Activated B cell treated with CpG ODN at 0.5 μM for 24 hours (primary cell): ENCODE measurements at regions not wholly inside any gene's neighbourhood (a gene's known extent, or its start where the extent isn't known, plus 50 kb on each side); places are given as distances from the start of the nearest gene placed in this dataset.
A peak's percentile ranks its signal among the peaks of the same experiment; 100 is the strongest.
"Not testable (repeated sequence)": the region's sequence is repeated elsewhere in the genome, so short reads cannot be mapped to it uniquely, and the experiment has no call there.

Source experiments
- ATAC-seq: fragments of 200-7000 bp; cut with Tn5 transposase; one replicate; pipeline ENCODE4 v1.10.0; 2021; ENCODE audit warnings: low read depth, mild to moderate bottlenecking, moderate library complexity
- CTCF ChIA-PET: fragments of 350-600 bp; sonication (Branson Sonifier 250); formaldehyde crosslinking; loops from one replicate; lab custom pipeline; 2021; ENCODE audit warnings: antibody characterized with exemption; lab: Charles Lee
- POLR2A ChIA-PET: fragments of 350-600 bp; sonication (Branson Sonifier 250); formaldehyde crosslinking; loops from one replicate; lab custom pipeline; 2021; ENCODE audit warnings: antibody characterized with exemption; lab: Charles Lee
- DNase-seq: peaks from one replicate; pipeline ENCODE4 v3.0.0; 2022
- H3K27ac Mint-ChIP-seq: one replicate; pipeline ENCODE4 v1.8.0; 2020; ENCODE audit warnings: mixed read lengths
- H3K27me3 Mint-ChIP-seq: one replicate; pipeline ENCODE4 v1.8.0; 2021; ENCODE audit warnings: mixed read lengths
- H3K36me3 Mint-ChIP-seq: one replicate; pipeline ENCODE4 v1.8.0; 2021; ENCODE audit warnings: low read depth, mixed read lengths
- H3K4me1 Mint-ChIP-seq: one replicate; pipeline ENCODE4 v1.8.0; 2021; ENCODE audit warnings: mixed read lengths
- H3K4me3 Mint-ChIP-seq: one replicate; pipeline ENCODE4 v1.8.0; 2020; ENCODE audit warnings: mild to moderate bottlenecking, mixed read lengths
- H3K9me3 Mint-ChIP-seq: one replicate; pipeline ENCODE4 v1.8.0; 2020; ENCODE audit warnings: mixed read lengths
- intact Hi-C: fragments of 100-400 bp; cut with micrococcal nuclease; formaldehyde crosslinking; loops from one replicate; pipeline ENCODE4 v1.15.1; 2024

- H3K27me3 Mint-ChIP-seq, H3K9me3 Mint-ChIP-seq, POLR2A ChIA-PET, DNase-seq, intact Hi-C loops, CTCF ChIA-PET, H3K4me1 Mint-ChIP-seq, H3K27ac Mint-ChIP-seq, H3K4me3 Mint-ChIP-seq, H3K36me3 Mint-ChIP-seq: not testable (repeated sequence)
- peak; percentile 73 for ATAC-seq
Measured at GRCh38 chr21:8194042-8194441, 2327.3 kb upstream of the TPTE start.

DNA sequence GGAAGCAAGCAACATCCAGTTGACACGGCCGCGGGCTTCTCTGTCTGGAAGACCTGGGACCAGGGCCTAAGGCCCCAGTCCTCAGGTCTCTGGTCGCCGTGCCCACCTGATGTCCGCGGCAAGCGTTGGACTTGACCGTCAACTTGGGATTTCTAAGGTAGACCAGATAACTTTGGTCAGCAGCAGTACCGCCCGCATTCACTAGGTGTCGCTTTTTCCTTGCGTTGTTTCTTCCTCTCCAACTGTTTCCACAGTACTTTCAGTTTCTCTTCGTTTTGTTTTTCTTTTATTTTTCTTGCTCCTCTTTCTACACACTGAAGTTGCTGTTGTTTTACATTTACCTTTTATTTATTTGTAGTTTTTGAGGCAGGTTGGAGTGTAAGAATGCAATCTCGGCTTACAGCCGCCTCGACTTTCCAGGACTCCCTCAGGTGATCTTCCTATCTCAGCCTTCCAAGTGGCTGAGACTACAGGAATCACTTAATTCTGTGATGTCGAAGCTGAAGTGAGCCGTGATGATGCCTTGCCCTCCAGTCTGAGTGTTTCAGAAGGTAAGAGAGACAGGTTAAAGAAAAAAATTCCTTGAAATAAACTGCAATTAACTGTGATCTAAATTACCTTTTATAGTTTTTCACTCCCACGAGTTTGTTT lies 2323.9 kb upstream of the TPTE start:
- H3K27me3 Mint-ChIP-seq, H3K9me3 Mint-ChIP-seq, CTCF ChIA-PET, intact Hi-C loops, POLR2A ChIA-PET, H3K36me3 Mint-ChIP-seq, H3K27ac Mint-ChIP-seq, H3K4me3 Mint-ChIP-seq, H3K4me1 Mint-ChIP-seq, DNase-seq: not testable (repeated sequence)
- ATAC-seq, result peak; percentile 76

DNA sequence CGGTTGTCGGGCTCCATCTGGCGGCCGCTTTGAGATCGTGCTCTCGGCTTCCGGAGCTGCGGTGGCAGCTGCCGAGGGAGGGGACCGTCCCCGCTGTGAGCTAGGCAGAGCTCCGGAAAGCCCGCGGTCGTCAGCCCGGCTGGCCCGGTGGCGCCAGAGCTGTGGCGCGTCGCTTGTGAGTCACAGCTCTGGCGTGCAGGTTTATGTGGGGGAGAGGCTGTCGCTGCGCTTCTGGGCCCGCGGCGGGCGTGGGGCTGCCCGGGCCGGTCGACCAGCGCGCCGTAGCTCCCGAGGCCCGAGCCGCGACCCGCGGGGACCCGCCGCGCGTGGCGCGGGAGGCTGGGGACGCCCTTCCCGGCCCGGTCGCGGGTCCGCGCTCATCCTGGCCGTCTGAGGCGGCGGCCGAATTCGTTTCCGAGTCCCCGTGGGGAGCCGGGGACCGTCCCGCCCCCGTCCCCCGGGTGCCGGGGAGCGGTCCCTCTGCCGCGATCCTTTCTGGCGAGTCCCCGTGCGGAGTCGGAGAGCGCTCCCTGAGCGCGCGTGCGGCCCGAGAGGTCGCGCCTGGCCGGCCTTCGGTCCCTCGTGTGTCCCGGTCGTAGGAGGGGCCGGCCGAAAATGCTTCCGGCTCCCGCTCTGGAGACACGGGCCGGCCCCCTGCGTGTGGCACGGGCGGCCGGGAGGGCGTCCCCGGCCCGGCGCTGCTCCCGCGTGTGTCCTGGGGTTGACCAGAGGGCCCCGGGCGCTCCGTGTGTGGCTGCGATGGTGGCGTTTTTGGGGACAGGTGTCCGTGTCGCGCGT lies 2316.1 kb upstream of the TPTE start:
- H3K36me3 Mint-ChIP-seq, DNase-seq, H3K4me1 Mint-ChIP-seq, H3K27ac Mint-ChIP-seq, H3K9me3 Mint-ChIP-seq, CTCF ChIA-PET, POLR2A ChIA-PET, H3K4me3 Mint-ChIP-seq, intact Hi-C loops, H3K27me3 Mint-ChIP-seq: not testable (repeated sequence)
- ATAC-seq, result peak; percentile 100

DNA sequence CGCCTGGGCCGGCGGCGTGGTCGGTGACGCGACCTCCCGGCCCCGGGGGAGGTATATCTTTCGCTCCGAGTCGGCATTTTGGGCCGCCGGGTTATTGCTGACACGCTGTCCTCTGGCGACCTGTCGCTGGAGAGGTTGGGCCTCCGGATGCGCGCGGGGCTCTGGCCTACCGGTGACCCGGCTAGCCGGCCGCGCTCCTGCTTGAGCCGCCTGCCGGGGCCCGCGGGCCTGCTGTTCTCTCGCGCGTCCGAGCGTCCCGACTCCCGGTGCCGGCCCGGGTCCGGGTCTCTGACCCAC lies 2315.5 kb upstream of the TPTE start:
- H3K4me3 Mint-ChIP-seq, H3K9me3 Mint-ChIP-seq, H3K27me3 Mint-ChIP-seq, H3K27ac Mint-ChIP-seq, DNase-seq, H3K36me3 Mint-ChIP-seq, CTCF ChIA-PET, ATAC-seq, H3K4me1 Mint-ChIP-seq, intact Hi-C loops, POLR2A ChIA-PET: not testable (repeated sequence)

DNA sequence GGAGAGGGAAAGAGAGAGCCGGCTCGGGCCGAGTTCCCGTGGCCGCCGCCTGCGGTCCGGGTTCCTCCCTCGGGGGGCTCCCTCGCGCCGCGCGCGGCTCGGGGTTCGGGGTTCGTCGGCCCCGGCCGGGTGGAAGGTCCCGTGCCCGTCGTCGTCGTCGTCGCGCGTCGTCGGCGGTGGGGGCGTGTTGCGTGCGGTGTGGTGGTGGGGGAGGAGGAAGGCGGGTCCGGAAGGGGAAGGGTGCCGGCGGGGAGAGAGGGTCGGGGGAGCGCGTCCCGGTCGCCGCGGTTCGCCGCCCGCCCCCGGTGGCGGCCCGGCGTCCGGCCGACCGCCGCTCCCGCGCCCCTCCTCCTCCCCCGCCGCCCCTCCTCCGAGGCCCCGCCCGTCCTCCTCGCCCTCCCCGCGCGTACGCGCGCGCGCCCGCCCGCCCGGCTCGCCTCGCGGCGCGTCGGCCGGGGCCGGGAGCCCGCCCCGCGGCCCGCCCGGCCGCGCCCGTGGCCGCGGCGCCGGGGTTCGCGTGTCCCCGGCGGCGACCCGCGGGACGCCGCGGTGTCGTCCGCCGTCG lies 2308.3 kb upstream of the TPTE start:
- CTCF ChIA-PET, H3K36me3 Mint-ChIP-seq, POLR2A ChIA-PET, H3K27ac Mint-ChIP-seq, H3K27me3 Mint-ChIP-seq, H3K9me3 Mint-ChIP-seq, H3K4me1 Mint-ChIP-seq, intact Hi-C loops, H3K4me3 Mint-ChIP-seq: not testable (repeated sequence)
- peak; percentile 47 for ATAC-seq
- peak; percentile 71 for DNase-seq

- H3K27me3 Mint-ChIP-seq, H3K36me3 Mint-ChIP-seq, CTCF ChIA-PET, POLR2A ChIA-PET, H3K27ac Mint-ChIP-seq, DNase-seq, ATAC-seq, H3K4me3 Mint-ChIP-seq, H3K4me1 Mint-ChIP-seq, intact Hi-C loops, H3K9me3 Mint-ChIP-seq: not testable (repeated sequence)
Measured at GRCh38 chr21:8214539-8214938, 2306.8 kb upstream of the TPTE start.

- DNase-seq, H3K27me3 Mint-ChIP-seq, intact Hi-C loops, H3K4me1 Mint-ChIP-seq, ATAC-seq, CTCF ChIA-PET, H3K4me3 Mint-ChIP-seq, H3K9me3 Mint-ChIP-seq, H3K36me3 Mint-ChIP-seq, POLR2A ChIA-PET, H3K27ac Mint-ChIP-seq: not testable (repeated sequence)
Measured at GRCh38 chr21:8229366-8230150, 2291.8 kb upstream of the TPTE start.

GRCh38 chr21:8231252-8231651 lies 2290.1 kb upstream of the TPTE start:
- intact Hi-C loops, H3K36me3 Mint-ChIP-seq, ATAC-seq, H3K27me3 Mint-ChIP-seq, H3K4me3 Mint-ChIP-seq, DNase-seq, H3K27ac Mint-ChIP-seq, H3K4me1 Mint-ChIP-seq, POLR2A ChIA-PET, H3K9me3 Mint-ChIP-seq, CTCF ChIA-PET: not testable (repeated sequence)

- ATAC-seq, DNase-seq, CTCF ChIA-PET, intact Hi-C loops, H3K4me1 Mint-ChIP-seq, POLR2A ChIA-PET, H3K27ac Mint-ChIP-seq, H3K9me3 Mint-ChIP-seq, H3K36me3 Mint-ChIP-seq, H3K27me3 Mint-ChIP-seq, H3K4me3 Mint-ChIP-seq: not testable (repeated sequence)
Measured at GRCh38 chr21:8233000-8233399, 2288.4 kb upstream of the TPTE start.

DNA sequence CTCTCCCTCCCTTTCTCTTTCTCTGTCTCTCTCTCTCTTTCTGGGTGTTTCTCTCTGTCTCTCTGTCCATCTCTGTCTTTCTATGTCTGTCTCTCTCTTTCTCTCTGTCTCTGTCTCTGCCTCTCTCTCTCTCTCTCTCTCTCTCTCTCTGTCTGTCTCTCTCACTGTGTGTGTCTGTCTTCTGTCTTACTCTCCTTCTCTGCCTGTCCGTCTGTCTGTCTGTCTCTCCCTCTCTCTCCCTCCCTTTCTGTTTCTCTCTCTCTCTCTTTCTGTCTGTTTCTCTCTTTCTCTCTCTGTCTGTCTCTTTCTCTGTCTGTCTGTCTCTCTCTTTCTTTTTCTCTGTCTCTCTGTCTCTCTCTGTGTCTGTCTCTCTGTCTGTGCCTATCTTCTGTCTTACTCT lies 2287.3 kb upstream of the TPTE start:
- ATAC-seq, POLR2A ChIA-PET, CTCF ChIA-PET, H3K9me3 Mint-ChIP-seq, H3K27me3 Mint-ChIP-seq, H3K27ac Mint-ChIP-seq, DNase-seq, intact Hi-C loops, H3K4me3 Mint-ChIP-seq, H3K36me3 Mint-ChIP-seq, H3K4me1 Mint-ChIP-seq: not testable (repeated sequence)

DNA sequence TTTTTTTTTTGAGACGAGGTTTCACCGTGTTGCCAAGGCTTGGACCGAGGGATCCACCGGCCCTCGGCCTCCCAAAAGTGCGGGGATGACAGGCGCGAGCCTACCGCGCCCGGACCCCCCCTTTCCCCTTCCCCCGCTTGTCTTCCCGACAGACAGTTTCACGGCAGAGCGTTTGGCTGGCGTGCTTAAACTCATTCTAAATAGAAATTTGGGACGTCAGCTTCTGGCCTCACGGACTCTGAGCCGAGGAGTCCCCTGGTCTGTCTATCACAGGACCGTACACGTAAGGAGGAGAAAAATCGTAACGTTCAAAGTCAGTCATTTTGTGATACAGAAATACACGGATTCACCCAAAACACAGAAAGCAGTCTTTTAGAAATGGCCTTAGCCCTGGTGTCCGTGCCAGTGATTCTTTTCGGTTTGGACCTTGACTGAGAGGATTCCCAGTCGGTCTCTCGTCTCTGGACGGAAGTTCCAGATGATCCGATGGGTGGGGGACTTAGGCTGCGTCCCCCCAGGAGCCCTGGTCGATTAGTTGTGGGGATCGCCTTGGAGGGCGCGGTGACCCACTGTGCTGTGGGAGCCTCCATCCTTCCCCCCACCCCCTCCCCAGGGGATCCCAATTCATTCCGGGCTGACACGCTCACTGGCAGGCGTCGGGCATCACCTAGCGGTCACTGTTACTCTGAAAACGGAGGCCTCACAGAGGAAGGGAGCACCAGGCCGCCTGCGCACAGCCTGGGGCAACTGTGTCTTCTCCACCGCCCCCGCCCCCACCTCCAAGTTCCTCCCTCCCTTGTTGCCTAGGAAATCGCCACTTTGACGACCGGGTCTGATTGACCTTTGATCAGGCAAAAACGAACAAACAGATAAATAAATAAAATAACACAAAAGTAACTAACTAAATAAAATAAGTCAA lies 2276.4 kb upstream of the TPTE start:
- not testable (repeated sequence) for H3K4me1 Mint-ChIP-seq

More for the DNA sequence above, 2276.4 kb upstream of the TPTE start:
- H3K36me3 Mint-ChIP-seq, DNase-seq, H3K27ac Mint-ChIP-seq, intact Hi-C loops, H3K4me3 Mint-ChIP-seq, CTCF ChIA-PET, H3K27me3 Mint-ChIP-seq, H3K9me3 Mint-ChIP-seq, POLR2A ChIA-PET: not testable (repeated sequence)
- ATAC-seq, result peak; percentile 43
